SH-SY5Y (cell line): ENCODE measurements at regions not wholly inside any gene's neighbourhood (a gene's known extent, or its start where the extent isn't known, plus 50 kb on each side); places are given as distances from the start of the nearest gene placed in this dataset.

ENCODE experiments used
- GATA2 ChIP-seq: IDR thresholded peaks from 2 replicates; pipeline ENCODE4 v1.6.1; 2011; ENCODE audit warnings: mild to moderate bottlenecking, low read depth, low read length
- GATA3 ChIP-seq: IDR thresholded peaks from 2 replicates; pipeline ENCODE4 v1.6.1; 2011; ENCODE audit warnings: low read depth, mild to moderate bottlenecking, low read length, moderate library complexity

DNA sequence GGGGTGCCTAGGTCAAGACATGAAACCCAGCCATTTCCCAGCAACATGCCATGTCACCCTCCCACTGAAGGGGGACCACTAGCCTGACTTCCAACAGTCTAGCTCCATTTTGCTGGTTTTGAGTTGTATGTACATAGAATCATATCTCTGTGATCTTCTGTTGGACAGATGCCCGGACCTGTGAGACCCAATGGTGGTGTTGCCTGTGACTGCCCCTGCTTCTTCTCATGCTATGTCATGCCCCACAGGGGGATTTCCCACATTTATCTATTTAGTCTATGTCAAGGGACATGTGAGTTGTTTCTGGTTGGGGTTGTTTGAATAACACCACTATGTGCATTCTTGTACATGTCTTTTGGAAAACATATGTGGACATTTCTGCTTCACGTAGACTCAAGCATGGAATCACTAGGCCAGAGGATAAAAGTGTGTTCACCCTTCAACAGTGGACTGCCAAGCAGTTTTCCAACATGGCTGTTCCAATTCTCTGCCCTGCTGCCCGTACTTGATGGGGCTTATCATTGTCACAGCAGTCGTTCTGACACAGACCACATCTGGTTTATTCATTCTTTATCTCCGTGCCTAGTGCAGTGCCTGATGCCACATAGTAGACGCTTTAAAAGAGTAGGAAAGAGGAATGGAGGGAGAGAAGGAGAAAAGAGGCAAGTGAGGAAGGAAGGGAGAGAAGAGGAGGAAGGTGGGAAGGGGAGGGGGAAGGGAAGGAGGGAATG is 114.4 kb downstream of the TPRA1 start:
- TF ChIP-seq GATA2 = peak; percentile 95
- TF ChIP-seq GATA3 = no peak; the same call in 1 of the 2 replicates

DNA sequence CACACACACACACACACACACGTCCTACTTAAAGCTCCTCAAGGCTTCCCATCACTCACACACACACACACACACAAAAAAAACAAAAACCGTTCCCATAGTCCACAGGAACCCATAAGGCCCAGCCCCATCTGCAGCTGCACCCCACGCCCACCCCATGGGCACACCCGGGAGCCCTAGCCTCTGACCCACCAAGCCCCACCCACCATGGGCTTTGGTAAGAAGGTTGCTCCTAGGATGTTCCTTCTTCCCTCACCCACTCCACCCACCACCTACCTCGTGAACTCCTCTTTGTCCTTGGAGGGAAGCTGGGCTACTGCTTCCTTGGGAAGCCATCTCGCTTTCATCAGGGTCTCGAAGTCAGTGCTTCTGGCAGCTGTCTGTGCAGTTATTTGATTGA is 115.1 kb downstream of the TPRA1 start:
- TF ChIP-seq GATA3 = no peak
- no peak for TF ChIP-seq GATA2

DNA sequence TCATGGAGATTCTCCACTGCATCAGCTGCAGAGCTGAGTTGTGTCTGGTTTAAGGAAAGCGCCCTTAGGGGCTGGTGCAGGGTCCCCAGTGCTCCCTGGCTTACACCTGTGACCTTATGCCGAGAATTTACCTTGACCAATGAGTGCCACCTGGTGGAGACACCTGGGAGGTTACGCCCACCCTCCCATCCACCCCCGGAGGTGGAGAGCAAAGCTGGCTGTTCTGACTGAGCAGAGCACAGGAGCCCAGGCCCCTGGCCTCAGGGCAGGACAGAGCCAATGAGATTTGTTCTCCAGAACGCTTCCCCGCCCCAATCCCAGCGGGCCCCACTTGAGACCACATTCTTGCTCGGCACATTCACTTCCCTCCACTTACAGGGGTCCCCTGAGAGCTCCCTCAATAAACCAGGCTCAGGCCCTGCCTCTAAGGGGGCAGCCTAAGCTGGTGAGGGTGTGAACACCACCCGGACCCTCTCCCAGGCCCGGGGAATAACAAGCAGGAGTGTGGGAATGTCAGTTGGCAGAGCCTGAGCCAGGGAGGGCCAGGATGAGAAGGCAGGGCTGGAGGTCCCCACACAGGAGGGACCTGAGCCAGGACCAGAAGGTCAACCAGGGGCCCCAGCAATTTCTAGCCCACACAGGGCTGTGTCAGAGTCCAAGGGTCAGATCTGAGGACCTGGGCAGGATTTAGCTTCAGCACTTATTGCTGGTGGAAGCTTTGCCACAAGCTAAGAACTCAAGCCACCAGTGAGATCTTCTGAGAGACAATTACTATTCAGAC is 117.1 kb downstream of the TPRA1 start:
- TF ChIP-seq GATA2 (no peak), GATA3 (no peak)

GRCh38 chr3:127472506-127472905 is 118.0 kb downstream of the TPRA1 start:
- TF ChIP-seq GATA3 = no peak

DNA sequence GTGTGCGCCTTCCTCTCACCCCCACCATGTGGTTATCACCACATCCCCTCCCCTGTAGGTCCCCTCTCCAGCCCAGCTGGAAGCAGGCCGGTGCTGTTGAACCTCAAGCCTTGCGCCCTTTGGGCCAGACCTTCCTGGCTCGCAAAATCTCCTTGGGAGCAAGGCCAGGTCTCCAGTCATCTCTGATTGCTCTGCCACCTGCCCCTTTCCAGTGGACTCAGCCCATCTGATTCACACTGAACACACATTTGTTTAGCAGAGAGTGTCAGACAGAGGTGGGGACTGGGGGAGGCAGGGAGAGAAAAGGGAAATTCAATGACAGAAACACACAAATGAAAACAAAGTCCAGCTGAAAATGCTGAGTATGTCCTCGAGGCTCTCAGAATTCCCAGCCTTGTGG is 119.4 kb downstream of the TPRA1 start:
- TF ChIP-seq GATA3 (no peak), GATA2 (no peak)

DNA sequence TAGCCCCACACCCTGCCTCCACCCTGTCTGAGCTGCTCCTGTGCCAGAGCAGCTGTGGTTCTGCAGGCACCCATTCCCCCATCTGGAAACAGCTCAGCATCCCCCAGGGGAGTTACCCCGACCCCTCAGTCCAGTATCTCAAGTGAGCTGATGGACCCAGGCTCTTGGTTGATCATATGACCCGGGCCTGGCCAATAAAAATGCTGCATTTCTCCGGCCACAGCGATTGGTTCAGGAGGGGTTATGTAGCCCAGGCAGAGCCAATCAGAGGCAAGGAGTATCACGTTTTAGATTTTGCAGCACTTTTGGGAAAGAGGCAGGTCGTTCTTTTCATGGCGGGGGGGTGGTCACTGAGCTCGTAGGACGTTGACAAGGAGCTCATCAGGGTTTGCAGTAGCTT is 120.8 kb downstream of the TPRA1 start:
- TF ChIP-seq GATA2 (no peak), GATA3 (no peak)

- TF ChIP-seq GATA3 = no peak
- TF ChIP-seq GATA2 = no peak
Measured at GRCh38 chr3:127467391-127467790, 123.1 kb downstream of the TPRA1 start.

- no peak for TF ChIP-seq GATA3
- no peak for TF ChIP-seq GATA2
Measured at GRCh38 chr3:127464642-127465041, 125.9 kb downstream of the TPRA1 start.

- TF ChIP-seq GATA3 (no peak), GATA2 (no peak)
Measured at GRCh38 chr3:127462111-127462655, 128.3 kb downstream of the TPRA1 start.

DNA sequence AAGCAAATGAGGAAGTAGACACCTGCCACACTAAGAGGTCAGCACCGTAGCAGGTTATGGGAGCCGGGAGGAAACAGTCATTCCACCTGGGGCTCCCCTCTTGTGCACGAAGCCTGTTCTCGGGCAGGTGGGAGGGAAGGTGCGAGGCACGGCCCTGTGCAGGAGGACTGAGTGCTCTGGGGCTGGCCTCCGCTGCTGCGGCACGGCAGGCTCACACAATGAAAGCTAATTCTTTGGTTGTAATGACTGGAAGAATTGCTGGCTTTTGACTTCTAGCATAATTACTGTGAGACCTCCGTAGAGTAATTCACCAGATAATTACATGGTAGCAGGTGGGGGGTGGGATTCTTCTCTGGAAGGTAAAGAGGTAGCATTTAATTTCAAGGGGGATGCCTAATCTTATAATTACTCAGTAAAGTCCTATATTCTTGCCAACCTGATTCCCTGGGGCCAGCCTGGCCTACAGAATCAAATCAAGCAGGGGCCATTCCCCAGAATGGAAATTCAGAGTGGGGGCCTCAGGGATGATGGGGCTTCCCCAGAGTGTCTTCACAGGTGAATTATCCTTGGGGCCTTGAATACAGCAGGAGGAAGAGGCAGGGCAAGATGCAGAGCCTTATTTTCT is 129.1 kb downstream of the TPRA1 start:
- TF ChIP-seq GATA2 (no peak), GATA3 (no peak)

DNA sequence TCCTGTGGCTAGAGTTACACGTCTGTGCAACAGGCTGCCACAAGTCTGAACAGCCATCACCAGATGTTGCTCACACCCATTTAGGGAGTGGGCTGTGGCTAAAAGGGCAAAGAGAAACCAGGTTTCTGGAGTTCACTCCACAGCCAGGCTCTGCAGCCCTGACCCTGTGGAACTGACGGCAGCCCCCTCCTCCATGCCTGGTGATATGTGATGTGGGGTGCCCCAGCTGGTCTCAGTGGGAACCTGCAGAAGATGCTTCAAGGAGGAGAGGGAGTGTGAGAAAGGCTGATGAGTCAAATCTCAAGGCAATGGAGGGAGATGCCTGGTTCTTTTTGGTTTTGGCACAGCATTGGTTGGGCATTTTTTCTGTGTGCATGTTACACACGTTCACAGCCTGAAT is 130.6 kb downstream of the TPRA1 start:
- TF ChIP-seq GATA3 (no peak), GATA2 (no peak)

- TF ChIP-seq GATA2 (no peak), GATA3 (no peak)
Measured at GRCh38 chr3:127458696-127459604, 131.6 kb downstream of the TPRA1 start.

GRCh38 chr3:127457546-127458145 is 132.9 kb downstream of the TPRA1 start:
- TF ChIP-seq GATA3 (no peak), GATA2 (no peak)

- TF ChIP-seq GATA2 (no peak), GATA3 (no peak)
Measured at GRCh38 chr3:127457094-127457475, 133.4 kb downstream of the TPRA1 start.
